A673 (cell line): ENCODE measurements at regions not wholly inside any gene's neighbourhood (a gene's known extent, or its start where the extent isn't known, plus 50 kb on each side); places are given as distances from the start of the nearest gene placed in this dataset.

ENCODE experiments used
- EZH2 ChIP-seq: fragments of 200-600 bp; sonication (generic); IDR thresholded peaks from 2 replicates; pipeline ENCODE4 v1.6.1; 2017; ENCODE audit warnings: borderline replicate concordance, low read depth, mild to moderate bottlenecking, mixed read lengths, antibody characterized with exemption, low read length; ENCODE audit not compliant: poor library complexity, severe bottlenecking
- TF ChIP-seq, protein P1 (sequence below): fragments of 300-800, 200-600 bp; sonication (generic); conservative IDR thresholded peaks from 2 replicates; pipeline ENCODE4 v1.5.1; 2017; ENCODE audit warnings: low read depth, mild to moderate bottlenecking, antibody characterized with exemption, low read length, moderate library complexity, mixed read lengths

DNA sequence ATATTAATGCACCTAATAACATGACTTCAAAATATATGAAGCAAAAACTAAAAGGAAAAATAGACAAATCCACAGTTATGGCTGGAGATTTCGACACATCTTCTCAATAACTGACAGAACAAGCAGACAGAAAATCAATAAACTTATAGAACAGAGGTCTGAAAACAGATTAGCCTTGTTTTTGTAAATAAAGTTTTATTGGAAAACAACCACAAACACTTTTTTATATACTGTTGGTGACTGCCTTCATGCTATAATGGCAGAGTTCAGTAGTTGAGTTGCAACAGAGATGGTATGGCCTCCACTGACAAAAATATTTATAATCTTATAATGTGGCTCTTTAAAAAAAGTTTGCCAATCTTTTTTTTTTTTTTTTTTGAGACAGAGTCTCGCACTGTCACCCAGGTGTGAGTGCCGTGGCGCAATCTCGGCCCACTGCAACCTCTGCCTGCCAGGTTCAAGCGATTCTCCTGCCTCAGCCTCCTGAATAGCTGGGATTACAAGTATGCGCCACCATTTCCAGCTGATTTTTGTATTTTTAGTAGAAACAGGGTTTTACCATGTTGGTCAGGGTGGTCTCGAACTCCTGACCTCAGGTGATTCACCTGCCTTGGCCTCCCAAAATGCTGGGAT is 52.2 kb upstream of the GATA2 start:
- TF ChIP-seq, protein P1, sequence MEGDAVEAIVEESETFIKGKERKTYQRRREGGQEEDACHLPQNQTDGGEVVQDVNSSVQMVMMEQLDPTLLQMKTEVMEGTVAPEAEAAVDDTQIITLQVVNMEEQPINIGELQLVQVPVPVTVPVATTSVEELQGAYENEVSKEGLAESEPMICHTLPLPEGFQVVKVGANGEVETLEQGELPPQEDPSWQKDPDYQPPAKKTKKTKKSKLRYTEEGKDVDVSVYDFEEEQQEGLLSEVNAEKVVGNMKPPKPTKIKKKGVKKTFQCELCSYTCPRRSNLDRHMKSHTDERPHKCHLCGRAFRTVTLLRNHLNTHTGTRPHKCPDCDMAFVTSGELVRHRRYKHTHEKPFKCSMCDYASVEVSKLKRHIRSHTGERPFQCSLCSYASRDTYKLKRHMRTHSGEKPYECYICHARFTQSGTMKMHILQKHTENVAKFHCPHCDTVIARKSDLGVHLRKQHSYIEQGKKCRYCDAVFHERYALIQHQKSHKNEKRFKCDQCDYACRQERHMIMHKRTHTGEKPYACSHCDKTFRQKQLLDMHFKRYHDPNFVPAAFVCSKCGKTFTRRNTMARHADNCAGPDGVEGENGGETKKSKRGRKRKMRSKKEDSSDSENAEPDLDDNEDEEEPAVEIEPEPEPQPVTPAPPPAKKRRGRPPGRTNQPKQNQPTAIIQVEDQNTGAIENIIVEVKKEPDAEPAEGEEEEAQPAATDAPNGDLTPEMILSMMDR = no peak
- no peak for TF ChIP-seq EZH2
